ENCODE measurements at regions not wholly inside any gene's neighbourhood (a gene's known extent, or its start where the extent isn't known, plus 50 kb on each side); places are given as distances from the start of the nearest gene placed in this dataset.
A peak's percentile ranks its signal among the peaks of the same experiment; 100 is the strongest.

GRCh38 chr4:38189445-38189844 is 229.2 kb downstream of the PTTG2 start:
- Histone ChIP-seq H3K27ac (ENCODE audit: low read length) (no peak overlapping the region), H3K4me3 (ENCODE audit: low read length) (no peak overlapping the region)

GRCh38 chr4:38190717-38191178 is 230.6 kb downstream of the PTTG2 start:
- DNase-seq = peak in 1 of 2 donors; percentile 24
- Histone ChIP-seq H3K27me3 (ENCODE audit: control insufficient read depth, insufficient read depth, low read length) (no peaks in the 10 kb centered on the region), H3K4me3 (ENCODE audit: low read length) (no peak overlapping the region), H3K4me1 (ENCODE audit: control insufficient read depth, insufficient read depth, low read length) (peaks cover 13% of the 10 kb centered on the region), H3K9me3 (ENCODE audit: control insufficient read depth, low read depth, low read length) (peaks cover 3% of the 10 kb centered on the region), H3K36me3 (ENCODE audit: control insufficient read depth, insufficient read depth, low read length) (no peaks in the 10 kb centered on the region), H3K27ac (ENCODE audit: low read length) (no peak overlapping the region)
- WGBS (ENCODE audit: insufficient coverage, low lambda C conversion rate) = 83% methylated on average over 1 of the region's 4 CpGs

More at GRCh38 chr4:38189445-38189844, 229.2 kb downstream of the PTTG2 start:
- H3K9me3 ChIP-seq (ENCODE audit: control insufficient read depth, low read depth, low read length) = peaks cover 3% of the 10 kb centered on the region
- no peaks in the 10 kb centered on the region for H3K27me3 ChIP-seq (ENCODE audit: control insufficient read depth, insufficient read depth, low read length)
- no peak for DNase-seq
- peaks cover 10% of the 10 kb centered on the region for H3K4me1 ChIP-seq (ENCODE audit: control insufficient read depth, insufficient read depth, low read length)
- WGBS (ENCODE audit: insufficient coverage, low lambda C conversion rate) = no CpG with 5 or more reads among the region's 3 CpGs
- H3K36me3 ChIP-seq (ENCODE audit: control insufficient read depth, insufficient read depth, low read length) = no peaks in the 10 kb centered on the region

- H3K4me3 ChIP-seq (ENCODE audit: low read length) = no peak overlapping the region
- H3K27me3 ChIP-seq (ENCODE audit: control insufficient read depth, insufficient read depth, low read length) = no peaks in the 10 kb centered on the region
- no CpG with 5 or more reads among the region's 3 CpGs for WGBS (ENCODE audit: insufficient coverage, low lambda C conversion rate)
- H3K9me3 ChIP-seq (ENCODE audit: control insufficient read depth, low read depth, low read length) = peaks cover 3% of the 10 kb centered on the region
- no peak for DNase-seq
- H3K36me3 ChIP-seq (ENCODE audit: control insufficient read depth, insufficient read depth, low read length) = no peaks in the 10 kb centered on the region
- peak overlapping the region; percentile 70 for H3K27ac ChIP-seq (ENCODE audit: low read length)
- peaks cover 18% of the 10 kb centered on the region for H3K4me1 ChIP-seq (ENCODE audit: control insufficient read depth, insufficient read depth, low read length)
These were observed 232.3 kb downstream of the PTTG2 start for GRCh38 chr4:38192516-38192915.

- peak; percentile 63 to 83 for DNase-seq
- H3K4me3 ChIP-seq (ENCODE audit: low read length) = no peak overlapping the region
- H3K9me3 ChIP-seq (ENCODE audit: control insufficient read depth, low read depth, low read length) = no peaks in the 10 kb centered on the region
- peaks cover 18% of the 10 kb centered on the region for H3K4me1 ChIP-seq (ENCODE audit: control insufficient read depth, insufficient read depth, low read length)
- WGBS (ENCODE audit: insufficient coverage, low lambda C conversion rate) = no CpG with 5 or more reads among the region's 2 CpGs
- no peaks in the 10 kb centered on the region for H3K27me3 ChIP-seq (ENCODE audit: control insufficient read depth, insufficient read depth, low read length)
- no peaks in the 10 kb centered on the region for H3K36me3 ChIP-seq (ENCODE audit: control insufficient read depth, insufficient read depth, low read length)
- H3K27ac ChIP-seq (ENCODE audit: low read length) = peak overlapping the region; percentile 70
These were observed 233.2 kb downstream of the PTTG2 start for GRCh38 chr4:38193236-38193863.

GRCh38 chr4:38194047-38194602 is 233.9 kb downstream of the PTTG2 start:
- Histone ChIP-seq H3K4me3 (ENCODE audit: low read length) (no peak overlapping the region), H3K9me3 (ENCODE audit: control insufficient read depth, low read depth, low read length) (no peaks in the 10 kb centered on the region), H3K36me3 (ENCODE audit: control insufficient read depth, insufficient read depth, low read length) (no peaks in the 10 kb centered on the region), H3K4me1 (ENCODE audit: control insufficient read depth, insufficient read depth, low read length) (peaks cover 18% of the 10 kb centered on the region), H3K27me3 (ENCODE audit: control insufficient read depth, insufficient read depth, low read length) (no peaks in the 10 kb centered on the region), H3K27ac (ENCODE audit: low read length) (peak overlapping the region; percentile 70)
- no peak for DNase-seq
- no CpG with 5 or more reads among the region's 2 CpGs for WGBS (ENCODE audit: insufficient coverage, low lambda C conversion rate)

GRCh38 chr4:38195486-38195885 is 235.3 kb downstream of the PTTG2 start:
- no peaks in the 10 kb centered on the region for H3K36me3 ChIP-seq (ENCODE audit: control insufficient read depth, insufficient read depth, low read length)
- H3K27ac ChIP-seq (ENCODE audit: low read length) = peak overlapping the region; percentile 64
- peaks cover 18% of the 10 kb centered on the region for H3K4me1 ChIP-seq (ENCODE audit: control insufficient read depth, insufficient read depth, low read length)
- H3K27me3 ChIP-seq (ENCODE audit: control insufficient read depth, insufficient read depth, low read length) = no peaks in the 10 kb centered on the region
- DNase-seq = no peak
- 60% methylated on average over 2 of the region's 3 CpGs for WGBS (ENCODE audit: insufficient coverage, low lambda C conversion rate)
- H3K9me3 ChIP-seq (ENCODE audit: control insufficient read depth, low read depth, low read length) = no peaks in the 10 kb centered on the region
- H3K4me3 ChIP-seq (ENCODE audit: low read length) = no peak overlapping the region

- Histone ChIP-seq H3K36me3 (ENCODE audit: control insufficient read depth, insufficient read depth, low read length) (no peaks in the 10 kb centered on the region), H3K4me1 (ENCODE audit: control insufficient read depth, insufficient read depth, low read length) (peaks cover 18% of the 10 kb centered on the region), H3K4me3 (ENCODE audit: low read length) (no peak overlapping the region), H3K27ac (ENCODE audit: low read length) (peak overlapping the region; percentile 64), H3K9me3 (ENCODE audit: control insufficient read depth, low read depth, low read length) (no peaks in the 10 kb centered on the region), H3K27me3 (ENCODE audit: control insufficient read depth, insufficient read depth, low read length) (no peaks in the 10 kb centered on the region)
- peak in 1 of 2 donors; percentile 53 for DNase-seq
- WGBS (ENCODE audit: insufficient coverage, low lambda C conversion rate) = no CpG with 5 or more reads among the region's 6 CpGs
These were observed 235.7 kb downstream of the PTTG2 start for GRCh38 chr4:38195911-38196310.

GRCh38 chr4:38202242-38202641 is 242.0 kb downstream of the PTTG2 start:
- Histone ChIP-seq H3K4me3 (ENCODE audit: low read length) (no peak overlapping the region), H3K36me3 (ENCODE audit: control insufficient read depth, insufficient read depth, low read length) (no peaks in the 10 kb centered on the region), H3K27ac (ENCODE audit: low read length) (no peak overlapping the region), H3K4me1 (ENCODE audit: control insufficient read depth, insufficient read depth, low read length) (peaks cover 14% of the 10 kb centered on the region), H3K9me3 (ENCODE audit: control insufficient read depth, low read depth, low read length) (peaks cover 3% of the 10 kb centered on the region), H3K27me3 (ENCODE audit: control insufficient read depth, insufficient read depth, low read length) (no peaks in the 10 kb centered on the region)
- DNase-seq = peak in 1 of 2 donors; percentile 69
- 17% methylated on average over 1 of the region's 2 CpGs for WGBS (ENCODE audit: insufficient coverage, low lambda C conversion rate)

- H3K4me3 ChIP-seq (ENCODE audit: low read length) = no peak overlapping the region
- peaks cover 3% of the 10 kb centered on the region for H3K9me3 ChIP-seq (ENCODE audit: control insufficient read depth, low read depth, low read length)
- no peak for DNase-seq
- H3K36me3 ChIP-seq (ENCODE audit: control insufficient read depth, insufficient read depth, low read length) = no peaks in the 10 kb centered on the region
- no peak overlapping the region for H3K27ac ChIP-seq (ENCODE audit: low read length)
- peaks cover 14% of the 10 kb centered on the region for H3K4me1 ChIP-seq (ENCODE audit: control insufficient read depth, insufficient read depth, low read length)
- H3K27me3 ChIP-seq (ENCODE audit: control insufficient read depth, insufficient read depth, low read length) = no peaks in the 10 kb centered on the region
- no CpG with 5 or more reads among the region's 3 CpGs for WGBS (ENCODE audit: insufficient coverage, low lambda C conversion rate)
These were observed 243.4 kb downstream of the PTTG2 start for GRCh38 chr4:38203609-38204008.

GRCh38 chr4:38204339-38205035 is 244.3 kb downstream of the PTTG2 start:
- H3K36me3 ChIP-seq (ENCODE audit: control insufficient read depth, insufficient read depth, low read length) = no peaks in the 10 kb centered on the region
- no peak overlapping the region for H3K27ac ChIP-seq (ENCODE audit: low read length)
- WGBS (ENCODE audit: insufficient coverage, low lambda C conversion rate) = 100% methylated on average over 1 of the region's 9 CpGs
- H3K4me3 ChIP-seq (ENCODE audit: low read length) = no peak overlapping the region
- peaks cover 3% of the 10 kb centered on the region for H3K9me3 ChIP-seq (ENCODE audit: control insufficient read depth, low read depth, low read length)
- no peak for DNase-seq
- H3K4me1 ChIP-seq (ENCODE audit: control insufficient read depth, insufficient read depth, low read length) = peaks cover 18% of the 10 kb centered on the region
- H3K27me3 ChIP-seq (ENCODE audit: control insufficient read depth, insufficient read depth, low read length) = no peaks in the 10 kb centered on the region
